ENCODE measurements at regions not wholly inside any gene's neighbourhood (a gene's known extent, or its start where the extent isn't known, plus 50 kb on each side); places are given as distances from the start of the nearest gene placed in this dataset.

DNA sequence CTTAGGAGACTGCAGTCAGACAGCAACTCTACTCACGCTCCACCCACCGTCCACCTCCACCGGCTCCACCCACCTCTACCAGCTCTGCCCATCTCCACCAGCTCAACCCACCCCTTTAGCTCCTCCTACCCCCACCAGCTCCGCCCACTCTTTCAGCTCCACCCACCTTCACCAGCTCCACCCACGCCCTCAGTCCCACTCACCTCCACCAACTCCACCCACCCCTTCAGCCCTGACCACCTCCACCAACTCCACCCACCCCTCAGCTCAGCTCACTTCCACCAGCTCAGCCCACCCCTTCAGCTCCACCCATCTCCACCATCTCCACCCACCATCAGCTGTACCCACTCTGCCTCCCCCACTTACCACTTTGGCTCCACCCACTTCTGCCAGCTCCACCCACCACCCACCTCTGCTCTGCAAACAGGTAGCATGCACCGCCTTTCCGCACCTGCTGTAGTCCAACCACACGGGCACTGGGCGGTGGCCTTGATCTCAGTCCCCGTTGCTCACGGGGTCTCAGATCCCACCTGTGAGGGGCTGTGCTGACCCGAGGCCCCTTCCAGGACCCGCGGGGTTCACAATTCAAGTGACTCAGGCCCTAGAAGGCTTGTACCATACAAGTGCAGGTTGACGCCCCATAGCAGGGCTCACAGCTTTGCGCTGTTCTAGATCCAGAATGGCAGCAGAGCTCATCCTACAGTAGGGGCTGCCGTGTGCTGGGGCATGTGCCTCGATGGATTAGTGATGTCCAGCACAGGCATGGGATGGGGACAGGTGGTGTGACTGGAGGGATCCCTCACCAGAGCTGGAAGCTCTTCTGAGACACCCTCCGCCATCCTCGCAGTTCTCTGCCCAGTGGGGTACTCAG lies 77.2 kb upstream of the OTOS start:
- TF ChIP-seq POLR2AphosphoS5 (IDR thresholded peaks at IDR 0.05) = no peak
- TF ChIP-seq, protein P1, sequence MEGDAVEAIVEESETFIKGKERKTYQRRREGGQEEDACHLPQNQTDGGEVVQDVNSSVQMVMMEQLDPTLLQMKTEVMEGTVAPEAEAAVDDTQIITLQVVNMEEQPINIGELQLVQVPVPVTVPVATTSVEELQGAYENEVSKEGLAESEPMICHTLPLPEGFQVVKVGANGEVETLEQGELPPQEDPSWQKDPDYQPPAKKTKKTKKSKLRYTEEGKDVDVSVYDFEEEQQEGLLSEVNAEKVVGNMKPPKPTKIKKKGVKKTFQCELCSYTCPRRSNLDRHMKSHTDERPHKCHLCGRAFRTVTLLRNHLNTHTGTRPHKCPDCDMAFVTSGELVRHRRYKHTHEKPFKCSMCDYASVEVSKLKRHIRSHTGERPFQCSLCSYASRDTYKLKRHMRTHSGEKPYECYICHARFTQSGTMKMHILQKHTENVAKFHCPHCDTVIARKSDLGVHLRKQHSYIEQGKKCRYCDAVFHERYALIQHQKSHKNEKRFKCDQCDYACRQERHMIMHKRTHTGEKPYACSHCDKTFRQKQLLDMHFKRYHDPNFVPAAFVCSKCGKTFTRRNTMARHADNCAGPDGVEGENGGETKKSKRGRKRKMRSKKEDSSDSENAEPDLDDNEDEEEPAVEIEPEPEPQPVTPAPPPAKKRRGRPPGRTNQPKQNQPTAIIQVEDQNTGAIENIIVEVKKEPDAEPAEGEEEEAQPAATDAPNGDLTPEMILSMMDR (IDR thresholded peaks at IDR 0.05) = no peak
